DND-41 (cell line): ENCODE measurements at regions not wholly inside any gene's neighbourhood (a gene's known extent, or its start where the extent isn't known, plus 50 kb on each side); places are given as distances from the start of the nearest gene placed in this dataset.

Experiments used
- EZH2 ChIP-seq: IDR thresholded peaks from 3 replicates; pipeline ENCODE4 v1.6.1; 2012; ENCODE audit warnings: borderline replicate concordance, low read depth, mild to moderate bottlenecking, moderate library complexity, low read length, inconsistent platforms; ENCODE audit not compliant: severe bottlenecking
- TF ChIP-seq, protein P1 (sequence below): IDR thresholded peaks from 2 replicates; pipeline ENCODE4 v1.5.1; 2012; ENCODE audit warnings: borderline replicate concordance, low read length, moderate library complexity, mild to moderate bottlenecking; ENCODE audit not compliant: poor library complexity, severe bottlenecking; ENCODE audit errors: extremely low read depth

DNA sequence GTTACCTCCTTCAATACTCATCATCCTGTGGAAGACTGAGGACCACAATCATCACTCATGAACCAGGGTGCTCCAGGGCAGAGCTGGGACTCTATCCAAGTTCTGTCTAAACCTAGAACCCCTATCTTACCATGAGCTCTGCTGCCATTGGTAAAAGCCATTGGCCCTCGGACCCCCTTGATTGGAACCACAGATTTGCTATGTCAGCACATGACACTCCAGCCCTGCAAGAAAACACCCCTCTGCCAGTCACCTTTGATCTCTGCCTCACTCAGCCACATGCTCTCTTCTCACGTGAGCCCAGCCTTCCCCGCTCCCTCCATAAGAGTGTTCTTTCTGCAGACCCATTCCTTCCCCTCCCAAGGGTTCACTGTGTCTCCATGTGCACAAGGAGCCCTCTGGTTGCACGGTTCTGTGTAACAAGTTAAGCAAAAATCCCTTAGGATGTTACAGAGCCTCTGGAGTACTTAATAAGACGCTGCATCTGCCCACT lies 468.8 kb upstream of the DYNLRB2 start:
- TF ChIP-seq, protein P1, sequence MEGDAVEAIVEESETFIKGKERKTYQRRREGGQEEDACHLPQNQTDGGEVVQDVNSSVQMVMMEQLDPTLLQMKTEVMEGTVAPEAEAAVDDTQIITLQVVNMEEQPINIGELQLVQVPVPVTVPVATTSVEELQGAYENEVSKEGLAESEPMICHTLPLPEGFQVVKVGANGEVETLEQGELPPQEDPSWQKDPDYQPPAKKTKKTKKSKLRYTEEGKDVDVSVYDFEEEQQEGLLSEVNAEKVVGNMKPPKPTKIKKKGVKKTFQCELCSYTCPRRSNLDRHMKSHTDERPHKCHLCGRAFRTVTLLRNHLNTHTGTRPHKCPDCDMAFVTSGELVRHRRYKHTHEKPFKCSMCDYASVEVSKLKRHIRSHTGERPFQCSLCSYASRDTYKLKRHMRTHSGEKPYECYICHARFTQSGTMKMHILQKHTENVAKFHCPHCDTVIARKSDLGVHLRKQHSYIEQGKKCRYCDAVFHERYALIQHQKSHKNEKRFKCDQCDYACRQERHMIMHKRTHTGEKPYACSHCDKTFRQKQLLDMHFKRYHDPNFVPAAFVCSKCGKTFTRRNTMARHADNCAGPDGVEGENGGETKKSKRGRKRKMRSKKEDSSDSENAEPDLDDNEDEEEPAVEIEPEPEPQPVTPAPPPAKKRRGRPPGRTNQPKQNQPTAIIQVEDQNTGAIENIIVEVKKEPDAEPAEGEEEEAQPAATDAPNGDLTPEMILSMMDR: no peak
- no peak for TF ChIP-seq EZH2
